HEK293 (cell line): ENCODE measurements at regions not wholly inside any gene's neighbourhood (a gene's known extent, or its start where the extent isn't known, plus 50 kb on each side); places are given as distances from the start of the nearest gene placed in this dataset.

Source experiments
- CTCF ChIA-PET: fragments of 350-600 bp; formaldehyde crosslinking; extraction: SDS; loops from one replicate; lab custom pipeline; 2021; ENCODE audit warnings: antibody characterized with exemption; lab: Yijun Ruan, JAX
- POLR2A ChIA-PET: fragments of 300-600 bp; formaldehyde crosslinking; extraction: SDS; loops from one replicate; lab custom pipeline; 2020; ENCODE audit warnings: antibody characterized with exemption, inconsistent platforms; lab: Yijun Ruan, JAX
- H3K27ac ChIP-seq: fragments of 200-500 bp; sonication (Bioruptor generic); 2 replicates; pipeline ENCODE4 v1.5.1; 2014; ENCODE audit warnings: low read depth, low read length, control low read depth, inconsistent platforms; ENCODE audit errors: extremely low read depth
- H3K36me3 ChIP-seq, 2 experiments: fragments of 200-500 bp in 1 of 2; sonication (Bioruptor generic) in 1 of 2; 1 replicate in 1 of 2; 2 replicates in 1 of 2; pipeline ENCODE4 v1.5.1; 2014 to 2017; ENCODE audit warnings: inconsistent platforms in 2 of 2, low read length in 2 of 2; ENCODE audit not compliant: control insufficient read depth in 2 of 2, insufficient read depth in 1 of 2
- H3K4me1 ChIP-seq: fragments of 200-500 bp; sonication (Bioruptor generic); 2 replicates; pipeline ENCODE4 v1.5.1; 2014; ENCODE audit warnings: mild to moderate bottlenecking, low read length, inconsistent platforms; ENCODE audit not compliant: control insufficient read depth, insufficient read depth
- H3K4me3 ChIP-seq: 2 replicates; pipeline ENCODE4 v1.5.1; 2011; ENCODE audit warnings: low read depth, mild to moderate bottlenecking, control low read depth, low read length, moderate library complexity
- H3K9me3 ChIP-seq: fragments of 200-500 bp; sonication (Bioruptor generic); 2 replicates; pipeline ENCODE4 v1.5.1; 2014; ENCODE audit warnings: low read depth, low read length, inconsistent platforms; ENCODE audit not compliant: control insufficient read depth, insufficient read depth
- BCL6B ChIP-seq: fragments of 450-650 bp; formaldehyde crosslinking; IDR thresholded peaks from 2 replicates; pipeline ENCODE4 v1.5.1; 2017; ENCODE audit warnings: missing biosample characterization, missing genetic modification characterization
- GFI1B ChIP-seq: fragments of 450-650 bp; formaldehyde crosslinking; IDR thresholded peaks from 2 replicates; pipeline ENCODE4 v1.5.1; 2016; ENCODE audit warnings: missing biosample characterization, missing genetic modification characterization
- OVOL3 ChIP-seq: fragments of 450-650 bp; formaldehyde crosslinking; IDR thresholded peaks from 2 replicates; pipeline ENCODE4 v1.5.1; 2016; ENCODE audit warnings: missing biosample characterization, missing genetic modification characterization
- PATZ1 ChIP-seq: fragments of 450-650 bp; formaldehyde crosslinking; IDR thresholded peaks from 2 replicates; pipeline ENCODE4 v1.5.1; 2016; ENCODE audit warnings: missing biosample characterization, missing genetic modification characterization
- REPIN1 ChIP-seq: fragments of 450-650 bp; formaldehyde crosslinking; IDR thresholded peaks from 2 replicates; pipeline ENCODE4 v1.5.1; 2017; ENCODE audit warnings: missing biosample characterization, missing genetic modification characterization, low read depth
- SP2 ChIP-seq: fragments of 450-650 bp; formaldehyde crosslinking; IDR thresholded peaks from 2 replicates; pipeline ENCODE4 v1.5.1; 2016; ENCODE audit warnings: missing biosample characterization, missing genetic modification characterization
- ZNF239 ChIP-seq: fragments of 450-650 bp; formaldehyde crosslinking; IDR thresholded peaks from 2 replicates; pipeline ENCODE4 v1.5.1; 2016; ENCODE audit warnings: missing biosample characterization, missing genetic modification characterization
- ZNF274 ChIP-seq, 2 experiments: fragments of 200-500 bp in 1 of 2; fragments of 450-650 bp in 1 of 2; sonication (Bioruptor generic) in 1 of 2; formaldehyde crosslinking in 1 of 2; IDR thresholded peaks; 2 replicates each; pipeline versions ENCODE4 v1.5.1 to v1.6.1; 2014 to 2016; ENCODE audit warnings: borderline replicate concordance in 1 of 2, inconsistent platforms in 1 of 2, low read length in 1 of 2, missing biosample characterization in 1 of 2, missing genetic modification characterization in 1 of 2
- ZNF354C ChIP-seq: fragments of 450-650 bp; formaldehyde crosslinking; IDR thresholded peaks from 2 replicates; pipeline ENCODE4 v1.5.1; 2016; ENCODE audit warnings: missing biosample characterization, missing genetic modification characterization, low read depth, borderline replicate concordance
- ZNF394 ChIP-seq: fragments of 450-650 bp; formaldehyde crosslinking; IDR thresholded peaks from 2 replicates; pipeline ENCODE4 v1.5.1; 2016; ENCODE audit warnings: missing biosample characterization, missing genetic modification characterization, mild to moderate bottlenecking, moderate library complexity, borderline replicate concordance
- ZNF518A ChIP-seq: fragments of 450-650 bp; formaldehyde crosslinking; conservative IDR thresholded peaks from 2 replicates; pipeline ENCODE4 v1.5.1; 2016; ENCODE audit warnings: low read depth, missing biosample characterization, missing genetic modification characterization
- ZNF558 ChIP-seq: fragments of 450-650 bp; formaldehyde crosslinking; IDR thresholded peaks from 2 replicates; pipeline ENCODE4 v1.5.1; 2016; ENCODE audit warnings: missing biosample characterization, missing genetic modification characterization
- ZNF768 ChIP-seq: fragments of 450-650 bp; formaldehyde crosslinking; IDR thresholded peaks from 2 replicates; pipeline ENCODE4 v1.5.1; 2018; ENCODE audit warnings: missing biosample characterization, mild to moderate bottlenecking, missing genetic modification characterization
- TF ChIP-seq, protein P1 (sequence below): fragments of 450-650 bp; formaldehyde crosslinking; IDR thresholded peaks from 2 replicates; pipeline ENCODE4 v1.5.1; 2016; ENCODE audit warnings: missing biosample characterization, missing genetic modification characterization
- TF ChIP-seq, protein P2 (sequence below): fragments of 450-650 bp; formaldehyde crosslinking; IDR thresholded peaks from 2 replicates; pipeline ENCODE4 v1.5.1; 2017; ENCODE audit warnings: missing biosample characterization, mild to moderate bottlenecking, missing genetic modification characterization, moderate library complexity
- TF ChIP-seq, protein P3 (sequence below): fragments of 450-650 bp; formaldehyde crosslinking; IDR thresholded peaks from 2 replicates; pipeline ENCODE4 v1.5.1; 2016; ENCODE audit warnings: missing biosample characterization, missing genetic modification characterization

DNA sequence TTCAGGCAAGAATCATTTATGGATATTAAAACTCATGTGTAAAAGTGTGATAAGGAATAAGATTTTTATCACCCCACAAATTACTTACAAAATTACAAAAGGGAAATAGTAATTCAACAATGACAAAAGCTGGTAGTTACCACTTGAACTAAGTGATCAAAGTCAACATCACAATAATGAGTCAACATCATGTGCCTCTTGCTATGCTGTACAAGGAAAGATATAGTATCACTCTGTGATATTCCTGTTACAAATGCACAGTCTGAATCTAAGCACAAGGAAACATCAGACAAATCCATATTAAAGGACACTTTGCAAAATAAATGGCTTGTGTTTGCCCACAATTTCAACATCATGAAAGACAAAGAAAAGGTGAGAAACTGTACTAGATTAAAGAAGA, 90.5 kb upstream of the PLCL2 start (continued):
- TF ChIP-seq OVOL3 = no peak
- no peak for TF ChIP-seq ZNF274 (IDR thresholded peaks at IDR 0.05; ENCODE audit: low read length)
- no peak for TF ChIP-seq ZNF274 (tag by site-specific recombination; IDR thresholded peaks at IDR 0.05; ENCODE audit: borderline replicate concordance)
- TF ChIP-seq, protein P1, sequence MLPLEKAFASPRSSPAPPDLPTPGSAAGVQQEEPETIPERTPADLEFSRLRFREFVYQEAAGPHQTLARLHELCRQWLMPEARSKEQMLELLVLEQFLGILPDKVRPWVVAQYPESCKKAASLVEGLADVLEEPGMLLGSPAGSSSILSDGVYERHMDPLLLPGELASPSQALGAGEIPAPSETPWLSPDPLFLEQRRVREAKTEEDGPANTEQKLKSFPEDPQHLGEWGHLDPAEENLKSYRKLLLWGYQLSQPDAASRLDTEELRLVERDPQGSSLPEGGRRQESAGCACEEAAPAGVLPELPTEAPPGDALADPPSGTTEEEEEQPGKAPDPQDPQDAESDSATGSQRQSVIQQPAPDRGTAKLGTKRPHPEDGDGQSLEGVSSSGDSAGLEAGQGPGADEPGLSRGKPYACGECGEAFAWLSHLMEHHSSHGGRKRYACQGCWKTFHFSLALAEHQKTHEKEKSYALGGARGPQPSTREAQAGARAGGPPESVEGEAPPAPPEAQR (tag by site-specific recombination) = no peak
- no peak for TF ChIP-seq REPIN1
- TF ChIP-seq ZNF518A (tag by site-specific recombination) = no peak
- TF ChIP-seq PATZ1 = no peak
- no peak for TF ChIP-seq SP2

- Histone ChIP-seq H3K36me3 (no peaks in the 10 kb centered on the region), H3K4me1 (no peaks in the 10 kb centered on the region), H3K9me3 (no peaks in the 10 kb centered on the region), H3K27ac (no peak overlapping the region), H3K4me3 (no peak overlapping the region)
- ChIA-PET POLR2A (no interaction called here), CTCF (no interaction called here)
- TF ChIP-seq ZNF354C (tag by site-specific recombination) (no peak), ZNF558 (tag by site-specific recombination) (no peak), ZNF239 (no peak), ZNF394 (tag by site-specific recombination) (no peak), GFI1B (no peak), ZNF768 (tag by site-specific recombination) (no peak), BCL6B (no peak)
- TF ChIP-seq, protein P2, sequence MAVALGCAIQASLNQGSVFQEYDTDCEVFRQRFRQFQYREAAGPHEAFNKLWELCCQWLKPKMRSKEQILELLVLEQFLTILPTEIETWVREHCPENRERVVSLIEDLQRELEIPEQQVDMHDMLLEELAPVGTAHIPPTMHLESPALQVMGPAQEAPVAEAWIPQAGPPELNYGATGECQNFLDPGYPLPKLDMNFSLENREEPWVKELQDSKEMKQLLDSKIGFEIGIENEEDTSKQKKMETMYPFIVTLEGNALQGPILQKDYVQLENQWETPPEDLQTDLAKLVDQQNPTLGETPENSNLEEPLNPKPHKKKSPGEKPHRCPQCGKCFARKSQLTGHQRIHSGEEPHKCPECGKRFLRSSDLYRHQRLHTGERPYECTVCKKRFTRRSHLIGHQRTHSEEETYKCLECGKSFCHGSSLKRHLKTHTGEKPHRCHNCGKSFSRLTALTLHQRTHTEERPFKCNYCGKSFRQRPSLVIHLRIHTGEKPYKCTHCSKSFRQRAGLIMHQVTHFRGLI (tag by site-specific recombination) = no peak
- TF ChIP-seq, protein P3, sequence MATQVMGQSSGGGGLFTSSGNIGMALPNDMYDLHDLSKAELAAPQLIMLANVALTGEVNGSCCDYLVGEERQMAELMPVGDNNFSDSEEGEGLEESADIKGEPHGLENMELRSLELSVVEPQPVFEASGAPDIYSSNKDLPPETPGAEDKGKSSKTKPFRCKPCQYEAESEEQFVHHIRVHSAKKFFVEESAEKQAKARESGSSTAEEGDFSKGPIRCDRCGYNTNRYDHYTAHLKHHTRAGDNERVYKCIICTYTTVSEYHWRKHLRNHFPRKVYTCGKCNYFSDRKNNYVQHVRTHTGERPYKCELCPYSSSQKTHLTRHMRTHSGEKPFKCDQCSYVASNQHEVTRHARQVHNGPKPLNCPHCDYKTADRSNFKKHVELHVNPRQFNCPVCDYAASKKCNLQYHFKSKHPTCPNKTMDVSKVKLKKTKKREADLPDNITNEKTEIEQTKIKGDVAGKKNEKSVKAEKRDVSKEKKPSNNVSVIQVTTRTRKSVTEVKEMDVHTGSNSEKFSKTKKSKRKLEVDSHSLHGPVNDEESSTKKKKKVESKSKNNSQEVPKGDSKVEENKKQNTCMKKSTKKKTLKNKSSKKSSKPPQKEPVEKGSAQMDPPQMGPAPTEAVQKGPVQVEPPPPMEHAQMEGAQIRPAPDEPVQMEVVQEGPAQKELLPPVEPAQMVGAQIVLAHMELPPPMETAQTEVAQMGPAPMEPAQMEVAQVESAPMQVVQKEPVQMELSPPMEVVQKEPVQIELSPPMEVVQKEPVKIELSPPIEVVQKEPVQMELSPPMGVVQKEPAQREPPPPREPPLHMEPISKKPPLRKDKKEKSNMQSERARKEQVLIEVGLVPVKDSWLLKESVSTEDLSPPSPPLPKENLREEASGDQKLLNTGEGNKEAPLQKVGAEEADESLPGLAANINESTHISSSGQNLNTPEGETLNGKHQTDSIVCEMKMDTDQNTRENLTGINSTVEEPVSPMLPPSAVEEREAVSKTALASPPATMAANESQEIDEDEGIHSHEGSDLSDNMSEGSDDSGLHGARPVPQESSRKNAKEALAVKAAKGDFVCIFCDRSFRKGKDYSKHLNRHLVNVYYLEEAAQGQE (tag by site-specific recombination) = no peak
These were observed 89.2 kb upstream of the PLCL2 start for GRCh38 chr3:16795581-16795980.
